Endothelial cell of umbilical vein (primary cell): ENCODE measurements at regions not wholly inside any gene's neighbourhood (a gene's known extent, or its start where the extent isn't known, plus 50 kb on each side); places are given as distances from the start of the nearest gene placed in this dataset.

Source experiments
- BruUV-seq: library from RNA; stranded (reverse); fragments of 400-500 nt; replicated peaks from 2 replicates; lab custom pipeline; 2021; lab: Mats Ljungman, UMichigan
- CTCF ChIA-PET: fragments of 300-600, 350-600 bp; sonication (Branson Sonifier 250); formaldehyde crosslinking; loops from one replicate; lab custom pipeline; 2021; ENCODE audit warnings: antibody characterized with exemption, inconsistent platforms; lab: Charles Lee
- POLR2A ChIA-PET: fragments of 300-600, 350-600 bp; sonication (Branson Sonifier 250); formaldehyde crosslinking; loops from one replicate; lab custom pipeline; 2021; ENCODE audit warnings: antibody characterized with exemption, inconsistent platforms; lab: Charles Lee
- DNase-seq: peaks from one replicate; pipeline ENCODE4 v3.0.0-alpha.2; 2011; ENCODE audit warnings: low read depth, low spot score
- FAIRE-seq: peaks from 2 replicates; lab custom pipeline; 2011; peaks lifted over from hg19 to GRCh38; lab: Jason Lieb, UNC
- H2AFZ ChIP-seq: 2 replicates; pipeline ENCODE4 v1.6.0; 2012; ENCODE audit warnings: low read depth, low read length, control low read depth, inconsistent platforms
- H3K27ac ChIP-seq: 2 replicates; pipeline ENCODE4 v1.5.1; 2011; ENCODE audit warnings: low read depth, mild to moderate bottlenecking, control low read depth, low read length, moderate library complexity; ENCODE audit not compliant: insufficient read depth
- H3K27me3 ChIP-seq, 2 experiments: 2 replicates each; pipeline versions ENCODE4 v1.6.0 to v1.6.1; 2011; ENCODE audit warnings: low read length in 2 of 2, mixed read lengths in 1 of 2; ENCODE audit not compliant: control insufficient read depth in 2 of 2, insufficient read depth in 2 of 2
- H3K36me3 ChIP-seq, 2 experiments: 2 replicates in 1 of 2; 3 replicates in 1 of 2; pipeline ENCODE4 v1.5.1; 2011; ENCODE audit warnings: low read length in 2 of 2, mild to moderate bottlenecking in 1 of 2, moderate library complexity in 1 of 2; ENCODE audit not compliant: control insufficient read depth in 2 of 2, insufficient read depth in 2 of 2; ENCODE audit errors: extremely low read depth in 1 of 2
- H3K4me1 ChIP-seq: 3 replicates; pipeline ENCODE4 v1.5.1; 2011; ENCODE audit warnings: mild to moderate bottlenecking, low read length; ENCODE audit not compliant: control insufficient read depth, insufficient read depth; ENCODE audit errors: extremely low read depth
- H3K4me2 ChIP-seq: 2 replicates; pipeline ENCODE4 v1.6.1; 2011; ENCODE audit warnings: low read length, control low read depth, mixed read lengths; ENCODE audit not compliant: insufficient read depth
- H3K4me3 ChIP-seq, 3 experiments: fragments of 200-600 bp in 1 of 3; sonication (generic), shearing (Covaris generic) in 1 of 3; replicated peaks in 1 of 3; 2 replicates each; pipeline ENCODE4 v1.5.1; 2011 to 2016; ENCODE audit warnings: control low read depth in 3 of 3, low read length in 3 of 3, mild to moderate bottlenecking in 2 of 3, inconsistent platforms in 1 of 3, low read depth in 1 of 3, moderate library complexity in 1 of 3; ENCODE audit not compliant: insufficient read depth in 1 of 3
- H3K79me2 ChIP-seq: 2 replicates; pipeline ENCODE4 v1.6.0; 2012; ENCODE audit warnings: low read length, inconsistent platforms; ENCODE audit not compliant: control insufficient read depth, insufficient read depth
- H3K9ac ChIP-seq: replicated peaks from 2 replicates; pipeline ENCODE3; 2011; ENCODE audit warnings: low read length, control low read depth; ENCODE audit not compliant: insufficient read depth; ENCODE audit errors: extremely low read depth
- H3K9me1 ChIP-seq: replicated peaks from 3 replicates; pipeline ENCODE4 v1.6.0; 2011; ENCODE audit warnings: mild to moderate bottlenecking, low read length; ENCODE audit not compliant: control insufficient read depth, insufficient read depth; ENCODE audit errors: extremely low read depth
- H3K9me3 ChIP-seq: replicated peaks from 2 replicates; pipeline ENCODE4 v1.5.1; 2012; ENCODE audit warnings: low read length, inconsistent platforms; ENCODE audit not compliant: control insufficient read depth, insufficient read depth
- H4K20me1 ChIP-seq: replicated peaks from 2 replicates; pipeline ENCODE3; 2011; ENCODE audit warnings: mild to moderate bottlenecking, low read length; ENCODE audit not compliant: control insufficient read depth, insufficient read depth; ENCODE audit errors: extremely low read depth
- EZH2 ChIP-seq: IDR thresholded peaks from 2 replicates; pipeline ENCODE4 v1.6.1; 2012; ENCODE audit warnings: borderline replicate concordance, low read depth, mild to moderate bottlenecking, moderate library complexity, low read length, inconsistent platforms; ENCODE audit not compliant: severe bottlenecking
- FOS ChIP-seq: IDR thresholded peaks from 2 replicates; pipeline ENCODE4 v1.6.1; 2011; ENCODE audit warnings: mild to moderate bottlenecking, low read length, moderate library complexity, borderline replicate concordance; ENCODE audit not compliant: insufficient read depth
- GATA2 ChIP-seq: IDR thresholded peaks from 2 replicates; pipeline ENCODE4 v1.7.0; 2011; ENCODE audit warnings: low read depth, mild to moderate bottlenecking, moderate library complexity, mixed read lengths, low read length; ENCODE audit not compliant: insufficient read length, insufficient read depth
- JUN ChIP-seq: IDR thresholded peaks from 2 replicates; pipeline ENCODE4 v1.6.1; 2011; ENCODE audit warnings: borderline replicate concordance, low read depth; ENCODE audit not compliant: insufficient read length, insufficient read depth
- MYC ChIP-seq: IDR thresholded peaks from one replicate; pipeline ENCODE4 v1.6.1; 2011; ENCODE audit warnings: mild to moderate bottlenecking, low read depth, low read length
- POLR2A ChIP-seq: IDR thresholded peaks from 2 replicates; pipeline ENCODE4 v1.6.1; 2012; ENCODE audit warnings: low read depth, mild to moderate bottlenecking, control low read depth, low read length
- POLR2AphosphoS5 ChIP-seq: IDR thresholded peaks from 2 replicates; pipeline ENCODE4 v1.6.1; 2012; ENCODE audit warnings: low read depth, mild to moderate bottlenecking, control low read depth, low read length, moderate library complexity; ENCODE audit not compliant: insufficient read depth
- dilution Hi-C: fragments of 300-500 bp; cut with MboI; formaldehyde crosslinking; loops from one replicate; pipeline ENCODE4 v1.15.0; 2019; ENCODE audit warnings: low sequenced_read_pairs; ENCODE audit not compliant: extremely low pct_ligation_motif_present
- intact Hi-C: fragments of 100-400 bp; cut with micrococcal nuclease; formaldehyde crosslinking; loops from one replicate; pipeline ENCODE4 v1.10.0; 2022
- TF ChIP-seq, protein P1 (sequence below): IDR thresholded peaks from 2 replicates; pipeline ENCODE4 v1.6.1; 2011; ENCODE audit not compliant: insufficient read depth, insufficient read length
- TF ChIP-seq, protein P2 (sequence below), 2 donors: IDR thresholded peaks; 1 replicate in 1 of 2; 2 replicates in 1 of 2; pipeline ENCODE4 v1.5.1; 2011; ENCODE audit warnings: low read length in 2 of 2, mild to moderate bottlenecking in 2 of 2, moderate library complexity in 2 of 2, control low read depth in 1 of 2, inconsistent platforms in 1 of 2, low read depth in 1 of 2; ENCODE audit not compliant: insufficient read depth in 1 of 2; ENCODE audit errors: extremely low read depth in 1 of 2

DNA sequence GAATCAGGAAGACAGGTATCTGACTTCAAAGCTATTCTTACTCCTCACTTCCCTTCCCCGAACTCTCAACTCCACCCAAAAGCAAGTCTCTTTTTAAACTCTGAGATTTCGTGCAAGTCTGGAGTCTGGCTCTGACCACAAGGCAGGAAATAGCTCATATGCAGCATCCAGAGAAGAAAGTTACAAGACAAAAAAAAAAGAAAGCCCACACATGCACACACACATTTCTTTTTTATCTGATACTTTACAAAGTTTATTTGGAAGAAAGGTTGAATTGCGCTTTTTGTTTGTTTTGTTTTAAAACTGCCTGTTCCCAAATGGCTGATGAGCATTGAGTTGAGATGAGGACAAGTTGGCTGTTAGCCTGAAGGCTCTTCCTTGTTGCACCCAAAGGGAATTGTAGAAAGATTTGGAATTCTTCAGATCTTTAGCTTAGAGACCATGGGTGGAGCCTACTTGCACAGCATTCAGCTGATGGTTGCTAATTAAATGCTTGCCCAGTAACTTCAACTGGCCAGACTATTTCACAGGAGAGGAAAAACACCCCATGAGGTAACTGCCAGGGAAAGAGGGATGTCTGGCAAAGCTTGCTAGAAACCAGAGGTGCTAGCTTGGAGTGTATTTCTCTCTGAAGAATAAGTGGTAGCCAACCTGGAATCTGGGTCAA is 490.3 kb downstream of the TTLL7 start:
- no peaks in the 10 kb centered on the region for H4K20me1 ChIP-seq
- no peak for FAIRE-seq
- intact Hi-C loops (no loop called here), dilution Hi-C loops (no loop called here)
- H3K9ac ChIP-seq = no peak overlapping the region
- H3K4me2 ChIP-seq = no peak overlapping the region
- H2AFZ ChIP-seq = no peak overlapping the region
- H3K9me3 ChIP-seq = no peaks in the 10 kb centered on the region
- no peak overlapping the region for H3K4me3 ChIP-seq
- TF ChIP-seq, protein P1, sequence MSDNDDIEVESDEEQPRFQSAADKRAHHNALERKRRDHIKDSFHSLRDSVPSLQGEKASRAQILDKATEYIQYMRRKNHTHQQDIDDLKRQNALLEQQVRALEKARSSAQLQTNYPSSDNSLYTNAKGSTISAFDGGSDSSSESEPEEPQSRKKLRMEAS = no peak
- no peak for TF ChIP-seq JUN
- TF ChIP-seq FOS = no peak
- TF ChIP-seq, protein P2, sequence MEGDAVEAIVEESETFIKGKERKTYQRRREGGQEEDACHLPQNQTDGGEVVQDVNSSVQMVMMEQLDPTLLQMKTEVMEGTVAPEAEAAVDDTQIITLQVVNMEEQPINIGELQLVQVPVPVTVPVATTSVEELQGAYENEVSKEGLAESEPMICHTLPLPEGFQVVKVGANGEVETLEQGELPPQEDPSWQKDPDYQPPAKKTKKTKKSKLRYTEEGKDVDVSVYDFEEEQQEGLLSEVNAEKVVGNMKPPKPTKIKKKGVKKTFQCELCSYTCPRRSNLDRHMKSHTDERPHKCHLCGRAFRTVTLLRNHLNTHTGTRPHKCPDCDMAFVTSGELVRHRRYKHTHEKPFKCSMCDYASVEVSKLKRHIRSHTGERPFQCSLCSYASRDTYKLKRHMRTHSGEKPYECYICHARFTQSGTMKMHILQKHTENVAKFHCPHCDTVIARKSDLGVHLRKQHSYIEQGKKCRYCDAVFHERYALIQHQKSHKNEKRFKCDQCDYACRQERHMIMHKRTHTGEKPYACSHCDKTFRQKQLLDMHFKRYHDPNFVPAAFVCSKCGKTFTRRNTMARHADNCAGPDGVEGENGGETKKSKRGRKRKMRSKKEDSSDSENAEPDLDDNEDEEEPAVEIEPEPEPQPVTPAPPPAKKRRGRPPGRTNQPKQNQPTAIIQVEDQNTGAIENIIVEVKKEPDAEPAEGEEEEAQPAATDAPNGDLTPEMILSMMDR (IDR thresholded peaks at IDR 0.05; ENCODE audit: extremely low read depth in 1 of 2, insufficient read depth in 1 of 2, low read depth in 1 of 2, low read length in 2 of 2) = no peak
- TF ChIP-seq MYC = no peak
- no peak for TF ChIP-seq GATA2
- TF ChIP-seq POLR2A = no peak
- no peak for TF ChIP-seq EZH2
- TF ChIP-seq POLR2AphosphoS5 = no peak
- CTCF ChIA-PET = interaction anchor here (1.1 kb wide), 1 partner anchor 9 kb away, joined by 3 read pairs; no protein-coding TSS in a partner anchor
- no peaks in the 10 kb centered on the region for H3K36me3 ChIP-seq
- H3K27ac ChIP-seq = no peak overlapping the region
- no peak for DNase-seq
- H3K4me1 ChIP-seq = no peaks in the 10 kb centered on the region
- H3K27me3 ChIP-seq = no peaks in the 10 kb centered on the region
- H3K79me2 ChIP-seq = no peaks in the 10 kb centered on the region
- POLR2A ChIA-PET = interaction anchor here (0.7 kb wide), 1 partner anchor 1322 kb away, joined by 3 read pairs; no protein-coding TSS in a partner anchor
- H3K9me1 ChIP-seq = no peaks in the 10 kb centered on the region
- BruUV-seq = no TSS peak
